HG02885 (cell line): ENCODE measurements at regions not wholly inside any gene's neighbourhood (a gene's known extent, or its start where the extent isn't known, plus 50 kb on each side); places are given as distances from the start of the nearest gene placed in this dataset.
"Not testable (repeated sequence)": the region's sequence is repeated elsewhere in the genome, so short reads cannot be mapped to it uniquely, and the experiment has no call there.

ENCODE experiments used
- ATAC-seq: cut with Tn5 transposase; IDR thresholded peaks from one replicate; pipeline ENCODE4 v1.9.1; 2021; ENCODE audit warnings: mild to moderate bottlenecking; ENCODE audit not compliant: unreplicated experiment, poor library complexity

GRCh38 chr10:78416031-78417011 is 382.7 kb downstream of the RPS24 start:
- ATAC-seq, result no peak

GRCh38 chr10:78417425-78418370 is 384.0 kb downstream of the RPS24 start:
- ATAC-seq, result no peak

GRCh38 chr10:78419481-78420265 is 386.0 kb downstream of the RPS24 start:
- no peak for ATAC-seq

- no peak for ATAC-seq
Observed at GRCh38 chr10:78420946-78421735, 387.5 kb downstream of the RPS24 start.

- ATAC-seq, result not testable (repeated sequence)
Observed at GRCh38 chr10:78424050-78424449, 390.4 kb downstream of the RPS24 start.

GRCh38 chr10:78424723-78425122 is 391.1 kb downstream of the RPS24 start:
- peak; percentile 39 for ATAC-seq

- no peak for ATAC-seq
Observed at GRCh38 chr10:78426181-78426580, 392.5 kb downstream of the RPS24 start.

GRCh38 chr10:78427497-78428031 is 393.9 kb downstream of the RPS24 start:
- ATAC-seq, result no peak

GRCh38 chr10:78428579-78428978 is 394.9 kb downstream of the RPS24 start:
- ATAC-seq, result no peak

- ATAC-seq, result no peak
Observed at GRCh38 chr10:78429984-78430383, 396.3 kb downstream of the RPS24 start.

GRCh38 chr10:78432583-78432982 is 398.9 kb downstream of the RPS24 start:
- ATAC-seq, result no peak

- no peak for ATAC-seq
Observed at GRCh38 chr10:78433076-78433595, 399.5 kb downstream of the RPS24 start.

GRCh38 chr10:78433766-78434535 is 400.3 kb downstream of the RPS24 start:
- ATAC-seq, result no peak

- no peak for ATAC-seq
Observed at GRCh38 chr10:78434886-78435285, 401.2 kb downstream of the RPS24 start.

- no peak for ATAC-seq
Observed at GRCh38 chr10:78435484-78436221, 402.0 kb downstream of the RPS24 start.

- no peak for ATAC-seq
Observed at GRCh38 chr10:78436222-78436573, 402.5 kb downstream of the RPS24 start.

GRCh38 chr10:78436706-78437406 is 403.2 kb downstream of the RPS24 start:
- ATAC-seq, result no peak
